Mucosa of descending colon (tissue), 3 donors: ENCODE measurements at regions not wholly inside any gene's neighbourhood (a gene's known extent, or its start where the extent isn't known, plus 50 kb on each side); places are given as distances from the start of the nearest gene placed in this dataset.

Experiments used
- ATAC-seq: fragments of 200-7000 bp; cut with Tn5 transposase; one replicate; pipeline ENCODE4 v1.9.1; 2020; ENCODE audit warnings: mild to moderate bottlenecking, moderate library complexity
- DNase-seq, 3 donors: peaks; one replicate each; pipeline ENCODE4 v3.0.0-alpha.2; 2020
- H3K36me3 ChIP-seq: fragments of 200-600 bp; one replicate; pipeline ENCODE4 v1.8.0; 2021; ENCODE audit warnings: low read depth, mild to moderate bottlenecking
- H3K4me1 ChIP-seq: fragments of 200-600 bp; one replicate; pipeline ENCODE4 v1.8.0; 2021; ENCODE audit warnings: low read depth, mild to moderate bottlenecking
- H3K4me3 ChIP-seq: fragments of 200-600 bp; one replicate; pipeline ENCODE4 v1.8.0; 2021; ENCODE audit warnings: mild to moderate bottlenecking
- H3K9me3 ChIP-seq: fragments of 200-600 bp; one replicate; pipeline ENCODE4 v1.8.0; 2021; ENCODE audit warnings: mild to moderate bottlenecking
- CTCF ChIP-seq: fragments of 200-600 bp; IDR thresholded peaks from one replicate; pipeline ENCODE4 v1.8.0; 2022; ENCODE audit warnings: antibody characterized with exemption, mild to moderate bottlenecking
- intact Hi-C, 2 donors: fragments of 100-400 bp; cut with DNase I in 1 of 2; cut with micrococcal nuclease in 1 of 2; formaldehyde crosslinking; loops; one replicate each; pipeline versions ENCODE4 v1.11.0 to v1.11.1; 2022; cut with DNase I, micrococcal nuclease
- donor health status: DM: no; HTN: no; CAD: no; lungs with moderate emphysema.
- donor health status: DM: no; HTN: no; CAD: no.
- donor health status: DM: no; HTN: yes; CAD: no.

DNA sequence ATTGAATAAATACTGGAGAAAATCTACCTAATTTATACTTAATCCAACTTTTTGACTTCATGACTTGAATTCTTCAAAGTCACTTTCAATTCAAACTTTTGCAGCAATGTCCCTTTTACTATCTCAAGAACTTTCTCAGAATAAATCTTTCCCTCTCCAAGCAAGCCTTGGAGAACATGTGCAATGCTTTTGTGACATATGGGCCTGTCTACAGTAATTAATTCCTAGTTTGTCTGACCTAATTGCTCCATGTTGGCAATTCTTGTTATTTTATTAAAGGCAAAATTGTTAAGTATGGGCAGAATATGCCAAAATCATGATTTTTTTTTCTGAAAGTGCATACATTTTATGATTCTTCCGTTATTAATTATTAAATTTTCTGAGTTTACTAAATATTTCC is 1115.3 kb downstream of the PDHA2 start:
- no peak for ATAC-seq
- no peak for DNase-seq
- Histone ChIP-seq H3K4me3 (no peak overlapping the region), H3K4me1 (no peaks in the 10 kb centered on the region), H3K36me3 (no peaks in the 10 kb centered on the region), H3K9me3 (no peaks in the 10 kb centered on the region)
- intact Hi-C loops: no loop called here
- no peak for TF ChIP-seq CTCF

DNA sequence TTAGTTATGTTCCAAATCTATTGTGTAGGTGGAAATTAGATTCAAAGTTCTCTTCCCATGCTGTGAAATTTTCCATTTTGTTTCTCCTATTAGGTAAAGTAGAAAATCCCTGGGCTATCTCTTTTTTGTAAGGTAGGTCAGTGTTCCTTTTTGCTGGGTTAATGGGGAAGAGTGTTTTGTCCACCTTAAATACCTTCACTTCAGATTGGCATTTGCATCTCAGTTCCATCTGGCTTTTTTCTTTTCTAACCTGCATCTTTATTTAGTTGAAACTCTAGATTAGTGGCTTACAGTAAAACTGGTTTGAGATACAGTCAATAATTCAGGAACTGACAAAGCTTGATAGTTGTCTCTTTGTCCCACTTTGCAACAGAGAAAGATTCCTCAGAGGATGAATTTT is 1115.8 kb downstream of the PDHA2 start:
- no peaks in the 10 kb centered on the region for H3K36me3 ChIP-seq
- ATAC-seq (no peak), DNase-seq (no peak)
- H3K9me3 ChIP-seq: no peaks in the 10 kb centered on the region
- no peak for TF ChIP-seq CTCF
- H3K4me1 ChIP-seq: no peaks in the 10 kb centered on the region
- intact Hi-C loops: no loop called here
- H3K4me3 ChIP-seq: no peak overlapping the region

DNA sequence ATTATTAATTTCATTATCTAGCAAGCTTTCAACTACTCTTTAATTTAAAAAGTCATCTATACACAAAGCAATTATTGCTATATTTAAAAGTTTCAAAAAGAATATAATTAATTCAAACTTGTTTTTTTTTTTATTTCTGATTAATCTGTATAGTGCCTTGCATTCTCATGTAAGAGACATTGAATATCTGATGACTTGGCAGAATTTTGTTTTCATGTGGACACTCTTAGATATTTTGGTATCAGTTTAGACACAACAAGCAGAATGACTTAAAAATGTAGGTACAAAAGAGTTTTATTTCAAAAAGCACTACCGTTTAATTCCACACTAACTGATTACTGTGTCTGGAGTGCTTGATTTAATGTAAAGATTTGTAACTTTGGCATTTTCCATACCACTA is 1129.6 kb downstream of the PDHA2 start:
- TF ChIP-seq CTCF: no peak
- no peak for DNase-seq
- no peak for ATAC-seq
- Histone ChIP-seq H3K9me3 (no peaks in the 10 kb centered on the region), H3K36me3 (no peaks in the 10 kb centered on the region), H3K4me1 (no peaks in the 10 kb centered on the region), H3K4me3 (no peak overlapping the region)
- intact Hi-C loops: no loop called here

GRCh38 chr4:96972920-96973319 is 1133.0 kb downstream of the PDHA2 start:
- no peak for TF ChIP-seq CTCF
- no peaks in the 10 kb centered on the region for H3K4me1 ChIP-seq
- no peaks in the 10 kb centered on the region for H3K36me3 ChIP-seq
- intact Hi-C loops: no loop called here
- no peak overlapping the region for H3K4me3 ChIP-seq
- no peaks in the 10 kb centered on the region for H3K9me3 ChIP-seq
- ATAC-seq: no peak
- no peak for DNase-seq

DNA sequence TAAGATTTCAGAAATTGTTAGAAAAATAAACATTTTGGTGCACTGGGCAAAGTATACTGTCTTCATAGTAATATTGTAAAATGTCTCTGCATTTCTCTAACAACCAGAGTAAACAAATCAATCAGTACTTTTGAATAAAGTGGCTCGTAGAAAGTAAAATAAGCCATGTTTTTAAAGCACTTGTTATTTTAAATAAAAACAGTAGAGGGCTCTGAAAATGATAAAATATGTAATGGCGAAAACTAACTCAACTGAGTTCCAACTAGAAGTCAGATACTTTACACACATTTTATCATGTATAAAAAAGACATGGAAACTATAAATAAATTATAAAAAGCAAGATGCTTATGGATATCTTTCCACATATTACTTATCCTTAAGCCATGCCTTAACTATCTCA is 1134.4 kb downstream of the PDHA2 start:
- Histone ChIP-seq H3K4me3 (no peak overlapping the region), H3K4me1 (no peaks in the 10 kb centered on the region), H3K9me3 (no peaks in the 10 kb centered on the region), H3K36me3 (no peaks in the 10 kb centered on the region)
- ATAC-seq (no peak), DNase-seq (no peak)
- TF ChIP-seq CTCF: no peak
- intact Hi-C loops: no loop called here

DNA sequence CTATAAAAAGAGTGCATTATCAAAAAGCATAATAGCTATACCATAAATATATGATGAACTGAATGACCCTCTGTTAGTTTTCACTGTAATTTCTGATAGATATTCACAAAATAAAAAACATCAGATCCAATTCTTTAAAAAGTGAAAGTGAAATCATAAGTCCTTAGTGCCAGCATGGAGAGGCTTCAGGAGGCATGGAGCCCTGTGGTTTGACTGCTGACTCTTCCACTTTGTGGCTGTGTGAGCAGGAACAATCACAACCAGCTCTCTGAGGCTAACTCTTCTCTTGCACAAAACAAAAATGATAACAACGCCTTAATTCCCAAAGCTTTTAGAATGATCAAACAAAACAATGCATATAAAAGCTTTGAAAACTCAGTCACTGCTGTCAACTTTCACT is 1143.9 kb downstream of the PDHA2 start:
- H3K4me1 ChIP-seq: no peaks in the 10 kb centered on the region
- intact Hi-C loops: no loop called here
- no peaks in the 10 kb centered on the region for H3K36me3 ChIP-seq
- no peak overlapping the region for H3K4me3 ChIP-seq
- no peak for DNase-seq
- no peaks in the 10 kb centered on the region for H3K9me3 ChIP-seq
- ATAC-seq: no peak
- no peak for TF ChIP-seq CTCF
